ENCODE measurements at regions not wholly inside any gene's neighbourhood (a gene's known extent, or its start where the extent isn't known, plus 50 kb on each side); places are given as distances from the start of the nearest gene placed in this dataset.

- TF ChIP-seq CTCF (conservative IDR thresholded peaks at IDR 0.05): peak; percentile 98
- no peak for TF ChIP-seq EZH2 (IDR thresholded peaks at IDR 0.05; ENCODE audit: low read depth)
These were observed 129.2 kb upstream of the SYT6 start for GRCh38 chr1:114282751-114283403.

Measured in PC-9 (cell line).